HG03520 (cell line): ENCODE measurements at regions not wholly inside any gene's neighbourhood (a gene's known extent, or its start where the extent isn't known, plus 50 kb on each side); places are given as distances from the start of the nearest gene placed in this dataset.

ENCODE experiments used
- ATAC-seq: cut with Tn5 transposase; IDR thresholded peaks from one replicate; pipeline ENCODE4 v1.9.1; 2021; ENCODE audit warnings: mild to moderate bottlenecking, moderate library complexity; ENCODE audit not compliant: unreplicated experiment

DNA sequence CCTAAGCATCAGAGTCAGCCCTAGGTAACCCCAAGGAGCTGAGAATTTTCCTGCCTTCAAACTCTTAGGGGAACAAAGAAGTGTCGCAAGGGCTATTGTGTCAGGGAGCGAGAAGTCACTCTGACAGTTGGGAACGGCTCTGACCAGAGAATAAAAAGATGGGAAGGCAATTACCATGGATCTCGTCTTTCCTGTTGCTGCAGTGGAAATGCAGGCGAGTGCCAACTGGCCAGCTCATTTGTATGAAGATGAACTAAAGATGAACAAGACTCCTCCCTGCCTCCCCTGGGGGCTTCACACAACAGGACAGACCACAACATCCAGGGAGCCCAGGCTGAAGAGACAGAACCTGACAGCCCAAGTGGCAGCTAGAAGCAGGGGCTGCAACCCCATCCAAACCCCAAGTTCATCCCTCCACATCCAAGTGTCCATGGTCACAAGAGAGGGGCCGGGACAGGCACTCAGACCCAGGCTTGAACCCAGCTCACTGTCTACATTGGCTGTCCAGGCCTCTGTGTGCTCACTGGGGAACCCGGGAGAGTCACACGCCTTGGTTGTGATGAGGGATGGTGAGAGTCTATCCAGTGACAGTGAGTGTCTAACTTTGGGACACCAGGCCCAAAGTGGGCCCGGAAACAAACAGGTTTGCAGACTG is 322.4 kb downstream of the BCL11B start:
- ATAC-seq: no peak

GRCh38 chr14:98950353-98950895 is 321.6 kb downstream of the BCL11B start:
- no peak for ATAC-seq

DNA sequence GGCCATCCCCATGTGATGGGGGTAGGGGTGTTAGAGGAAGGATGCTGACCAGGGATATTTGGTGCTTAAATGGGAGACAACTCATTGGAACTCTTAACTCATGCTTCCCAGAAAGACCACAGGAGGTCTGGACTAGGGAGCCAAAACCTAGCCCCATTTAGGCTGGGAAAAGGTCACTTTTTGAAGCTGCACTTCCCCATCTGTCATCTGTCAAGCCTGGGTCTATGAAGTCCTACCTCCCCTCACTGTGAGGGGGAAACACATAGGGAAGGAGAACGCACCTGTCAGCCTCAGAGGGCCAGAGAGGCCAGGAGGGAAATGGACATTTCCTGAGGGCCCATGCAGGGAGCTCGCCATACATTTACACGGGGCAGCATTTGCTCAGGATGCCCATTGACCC is 321.0 kb downstream of the BCL11B start:
- no peak for ATAC-seq

DNA sequence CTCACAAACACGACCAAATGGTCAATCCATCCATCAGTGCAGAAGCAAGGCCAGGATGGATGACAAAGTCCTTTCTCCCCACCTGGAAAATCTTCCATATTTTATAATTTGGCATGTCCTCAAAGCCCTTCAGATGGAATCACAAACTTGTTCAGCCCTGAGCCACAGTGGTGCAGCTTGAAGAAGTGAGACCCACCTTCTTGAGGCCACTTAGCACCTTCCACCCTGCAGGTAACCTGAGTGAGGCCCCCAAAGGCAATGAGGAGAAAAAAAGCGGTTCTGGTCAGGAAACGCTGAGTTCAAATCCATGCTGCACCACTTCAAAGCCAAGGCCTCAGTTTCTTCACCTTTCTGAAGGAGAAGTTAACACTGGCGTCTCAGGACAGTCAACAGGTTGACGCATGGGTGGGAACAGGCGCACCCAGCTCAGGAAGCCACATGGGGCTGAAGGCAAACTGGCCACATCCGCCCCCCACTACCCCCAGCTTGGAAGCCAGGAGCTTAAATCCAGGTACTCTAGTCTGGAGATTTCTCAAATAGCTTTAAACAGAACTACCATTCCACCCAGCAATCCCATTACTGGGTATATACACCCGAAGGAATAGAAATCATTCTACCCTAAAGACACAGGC is 320.4 kb downstream of the BCL11B start:
- ATAC-seq: no peak

- no peak for ATAC-seq
Measured at GRCh38 chr14:98952593-98953350, 319.2 kb downstream of the BCL11B start.

DNA sequence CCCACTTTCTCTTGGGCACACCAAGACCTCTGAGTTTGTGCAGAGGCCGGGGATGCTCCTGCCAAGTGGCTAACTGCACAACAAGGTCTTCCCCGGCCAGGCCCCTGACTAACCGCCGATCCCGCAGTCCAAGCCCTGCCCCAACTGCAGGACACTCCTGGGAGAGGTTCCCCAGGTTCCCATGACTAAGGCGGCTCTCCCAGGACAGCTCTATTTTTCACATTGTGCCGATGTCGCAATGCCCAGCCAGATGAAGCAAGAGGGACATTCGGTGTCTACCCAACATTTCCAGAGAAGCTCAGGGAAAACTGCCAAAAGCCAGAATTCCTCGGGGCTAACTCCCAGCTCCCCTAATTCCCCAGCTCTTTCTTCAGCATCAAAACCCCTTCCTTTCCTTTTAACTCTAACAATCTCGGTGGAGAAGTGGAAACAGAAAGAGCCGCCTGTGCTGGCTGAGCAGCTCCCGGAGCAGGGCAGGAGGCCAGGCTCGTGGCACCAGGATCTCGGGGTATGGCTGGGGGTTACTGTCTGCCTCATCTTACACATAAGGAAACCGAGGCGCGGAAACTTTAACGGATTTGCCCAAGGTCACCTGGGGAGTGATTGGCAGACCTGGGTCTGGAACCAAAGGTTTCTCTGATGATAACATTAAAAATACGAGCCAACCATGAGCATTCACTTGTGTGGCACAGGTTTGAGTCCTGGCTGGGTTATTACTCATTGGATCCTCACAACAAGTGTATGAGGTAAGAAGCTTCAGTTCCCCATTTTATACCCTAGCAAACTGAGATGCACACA is 318.2 kb downstream of the BCL11B start:
- no peak for ATAC-seq

- ATAC-seq: no peak
Measured at GRCh38 chr14:98954349-98955000, 317.5 kb downstream of the BCL11B start.

DNA sequence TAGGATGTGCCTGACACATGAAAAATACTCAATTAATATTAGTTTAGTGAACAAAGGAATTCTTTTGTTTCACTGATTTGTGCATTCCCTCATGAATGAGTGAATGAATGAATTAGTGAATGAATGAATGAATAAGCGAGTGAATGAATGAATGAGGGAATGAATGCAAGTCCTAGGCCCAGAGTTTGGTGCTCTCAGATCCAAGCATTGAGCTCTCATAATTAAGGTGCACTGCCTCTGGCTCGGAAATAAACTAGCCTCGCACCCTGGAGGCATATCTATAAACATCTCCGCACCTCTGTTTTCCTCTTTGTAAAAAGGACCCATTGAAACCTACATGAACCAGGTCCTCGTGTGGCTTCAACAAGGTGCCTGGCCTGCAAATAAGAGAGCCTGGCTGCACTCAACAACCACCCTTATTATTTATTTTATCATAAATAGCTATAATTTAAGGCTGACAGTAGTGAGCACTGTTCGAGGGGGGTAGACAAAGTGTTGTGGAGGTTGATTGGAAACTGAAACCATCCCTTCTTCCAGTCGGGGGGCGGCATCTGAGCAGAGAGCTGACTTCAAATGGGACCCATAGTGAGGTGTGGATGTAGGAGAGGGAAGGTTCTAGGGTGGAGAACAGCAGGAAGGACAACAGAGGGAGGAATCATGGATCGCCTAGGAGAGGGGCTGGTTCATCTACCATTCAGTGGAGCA is 316.8 kb downstream of the BCL11B start:
- no peak for ATAC-seq

DNA sequence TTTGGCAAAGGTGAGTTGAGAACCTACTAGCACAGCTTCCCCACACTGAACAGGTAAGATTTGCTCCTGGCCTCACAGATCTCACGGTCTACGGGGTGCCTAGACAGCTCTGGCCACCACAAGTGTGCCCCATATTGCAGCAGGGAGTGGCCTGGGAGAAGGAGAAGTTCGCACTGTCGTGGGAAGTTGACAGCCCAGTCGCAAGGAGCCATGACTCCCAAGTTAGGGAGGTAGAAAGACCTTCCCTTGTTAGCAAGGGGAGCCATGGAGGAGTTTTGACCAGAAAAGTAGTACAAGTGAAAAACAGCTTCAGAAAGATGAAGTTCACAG is 316.3 kb downstream of the BCL11B start:
- no peak for ATAC-seq

DNA sequence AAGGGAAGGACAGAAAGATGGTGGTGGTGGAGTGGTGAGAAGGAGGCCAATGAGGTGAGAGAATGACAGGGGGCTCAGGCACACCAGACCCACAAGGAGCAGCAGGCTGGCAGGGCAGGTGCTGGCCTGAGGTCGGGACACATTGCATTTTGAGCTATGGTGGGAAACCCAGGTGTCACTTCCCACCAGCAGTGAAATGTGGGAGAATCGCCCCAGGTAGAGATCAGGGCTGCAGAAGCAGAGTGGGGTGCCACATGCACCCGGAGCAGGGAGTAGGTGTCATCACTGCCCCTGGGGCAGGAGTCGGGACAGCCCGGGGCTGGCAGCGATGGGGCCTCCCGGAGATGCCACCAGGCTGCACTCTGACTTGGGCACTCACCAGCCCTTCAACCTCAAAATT is 315.8 kb downstream of the BCL11B start:
- no peak for ATAC-seq

- ATAC-seq: no peak
Measured at GRCh38 chr14:98956661-98957060, 315.3 kb downstream of the BCL11B start.

DNA sequence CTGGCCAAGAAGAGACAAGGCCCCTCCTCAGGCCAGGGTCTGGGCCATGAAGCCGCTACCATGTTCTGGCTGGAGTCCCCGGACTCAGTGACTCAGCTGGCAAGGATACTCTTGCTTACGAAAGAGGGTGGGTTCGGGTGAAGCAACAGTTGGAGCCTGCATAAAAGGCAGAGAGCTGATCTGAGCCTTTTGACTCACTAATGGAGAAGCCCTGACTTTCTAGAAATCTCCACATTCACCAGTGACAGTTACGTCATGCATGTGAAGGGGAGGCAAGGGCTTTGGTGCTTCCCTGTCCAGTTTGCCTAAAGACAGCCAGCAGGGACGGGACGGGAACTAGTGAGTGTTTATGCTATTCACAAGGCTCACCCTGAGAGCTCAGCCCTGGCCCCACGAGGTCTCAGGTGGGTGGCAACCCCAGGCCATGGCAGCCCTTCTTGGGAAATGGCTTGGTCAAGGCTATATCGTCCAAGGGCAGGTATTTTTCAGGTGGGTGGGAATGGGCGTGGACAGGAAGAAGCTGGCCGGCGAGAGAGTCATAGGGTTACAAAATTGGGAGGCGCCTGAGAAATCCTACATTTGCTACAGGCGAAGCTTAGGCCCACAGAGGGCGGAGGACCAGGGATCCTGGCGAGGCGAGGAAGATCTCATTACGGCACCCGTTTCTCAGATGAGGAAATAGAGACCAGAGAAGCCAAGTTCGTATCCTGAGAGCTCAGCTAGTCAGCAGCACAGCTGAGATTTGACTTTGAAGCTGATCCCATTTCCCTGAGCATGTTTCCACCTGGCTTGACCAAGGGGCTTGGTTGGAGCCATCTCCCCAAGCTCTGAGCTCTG is 314.6 kb downstream of the BCL11B start:
- ATAC-seq: no peak

GRCh38 chr14:98958048-98958631 is 313.9 kb downstream of the BCL11B start:
- no peak for ATAC-seq

GRCh38 chr14:98958632-98959031 is 313.4 kb downstream of the BCL11B start:
- no peak for ATAC-seq

DNA sequence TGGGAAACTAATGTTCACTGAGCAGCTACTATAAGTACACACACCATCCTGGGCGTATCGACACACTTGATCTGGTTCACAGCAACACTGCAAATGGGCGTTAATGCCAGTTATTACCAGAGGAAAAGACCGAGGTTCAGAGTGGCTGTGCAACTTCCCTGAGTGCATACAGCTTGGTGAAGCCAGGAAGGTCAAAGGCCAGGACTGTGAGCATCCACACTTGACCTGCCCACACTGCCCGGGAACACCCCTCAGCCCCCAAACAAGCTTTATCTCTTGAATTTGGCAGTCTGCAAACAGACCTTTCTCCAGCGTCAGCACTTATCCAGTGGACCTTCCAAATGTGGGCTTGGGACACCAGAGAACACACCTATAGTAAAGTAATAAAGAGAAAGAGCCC is 312.6 kb downstream of the BCL11B start:
- ATAC-seq: no peak

DNA sequence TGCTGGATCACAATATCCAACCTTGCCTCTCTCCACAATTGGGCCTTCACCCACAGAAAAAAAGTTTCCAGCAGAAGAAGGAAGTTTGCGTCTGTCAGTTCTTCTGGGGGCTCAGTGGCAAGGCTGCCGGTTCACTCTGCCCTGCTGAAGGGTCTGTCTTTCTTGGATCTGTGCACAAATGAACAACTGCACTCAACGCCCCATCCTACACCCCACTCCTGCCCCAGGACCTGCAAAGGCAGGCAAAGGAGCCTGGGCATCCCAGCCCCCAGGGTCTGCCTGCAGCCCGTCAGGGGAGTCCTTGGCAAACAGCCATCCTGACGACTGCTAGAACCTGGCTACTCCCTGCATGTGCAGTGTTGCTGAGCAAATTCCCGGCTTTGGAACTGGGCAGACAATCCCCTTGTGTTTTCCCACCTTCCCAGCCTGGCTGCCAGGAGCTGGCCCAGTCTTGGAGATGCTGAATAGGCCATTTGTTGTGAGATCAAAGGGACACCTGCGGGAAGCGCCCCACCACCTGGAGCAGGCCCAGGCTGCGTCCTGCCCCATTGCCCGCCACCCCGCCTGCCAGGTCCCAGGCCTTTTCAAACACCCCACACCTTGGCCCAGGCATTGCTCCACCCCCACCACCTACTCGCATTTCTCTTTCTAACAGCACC is 311.9 kb downstream of the BCL11B start:
- no peak for ATAC-seq

GRCh38 chr14:98960617-98961013 is 311.4 kb downstream of the BCL11B start:
- no peak for ATAC-seq

DNA sequence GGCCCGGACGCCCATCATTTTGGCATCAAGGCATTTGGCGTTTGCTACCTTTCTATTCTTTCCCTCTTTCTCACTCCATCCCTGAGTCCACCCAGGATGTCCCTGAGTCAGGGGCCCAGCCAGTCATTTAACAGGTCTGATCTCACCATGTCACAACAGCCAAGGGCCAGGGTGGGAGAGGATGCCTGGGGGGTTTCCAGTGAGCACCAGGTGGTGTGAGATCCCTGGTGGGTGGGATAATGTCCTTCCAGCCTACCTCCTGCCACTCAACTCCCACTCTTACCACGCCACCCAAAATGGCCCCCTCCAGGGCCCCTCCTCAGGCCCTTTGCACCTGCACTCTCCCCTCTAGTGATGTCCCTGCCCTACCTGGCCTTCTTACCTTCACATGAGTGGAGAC is 310.8 kb downstream of the BCL11B start:
- no peak for ATAC-seq
